ENCODE measurements at regions not wholly inside any gene's neighbourhood (a gene's known extent, or its start where the extent isn't known, plus 50 kb on each side); places are given as distances from the start of the nearest gene placed in this dataset.
"Not testable (repeated sequence)": the region's sequence is repeated elsewhere in the genome, so short reads cannot be mapped to it uniquely, and the experiment has no call there.

- Histone ChIP-seq H2AFZ (ENCODE audit: insufficient read depth, low read depth, low read length, poor library complexity, severe bottlenecking) (no peak overlapping the region), H3K36me3 (replicated peaks in 1 of 2; ENCODE audit: control insufficient read depth in 1 of 2, insufficient read depth in 2 of 2, low read length in 2 of 2) (no peaks in the 10 kb centered on the region), H3K9ac (ENCODE audit: insufficient read depth, low read length, poor library complexity, severe bottlenecking) (no peak overlapping the region), H3K9me3 (replicated peaks in 1 of 2; ENCODE audit: control insufficient read depth in 1 of 2, insufficient read depth in 1 of 2, low read length in 2 of 2) (peaks cover 0 to 15% of the 10 kb centered on the region in 2 donors), H3K4me2 (replicated peaks; ENCODE audit: extremely low read depth, low read length, poor library complexity, severe bottlenecking) (no peak overlapping the region), H3K27me3 (ENCODE audit: control insufficient read depth in 2 of 2, insufficient read depth in 2 of 2, low read length in 2 of 2) (no peaks in the 10 kb centered on the region), H3K79me2 (ENCODE audit: insufficient read depth, low read length) (no peaks in the 10 kb centered on the region), H3K4me3 (replicated peaks in 1 of 3; ENCODE audit: low read depth in 2 of 3, low read length in 3 of 3) (no peak overlapping the region), H3K27ac (ENCODE audit: low read depth in 1 of 2, low read length in 2 of 2) (no peak overlapping the region), H3K4me1 (ENCODE audit: control insufficient read depth in 1 of 2, insufficient read depth in 2 of 2, low read length in 2 of 2) (no peaks in the 10 kb centered on the region), H4K20me1 (ENCODE audit: insufficient read depth, low read length) (no peaks in the 10 kb centered on the region)
- peaks cover 5 to 24% (median 15%) of the 10 kb centered on the region in 7 donors for H3K9me3 Mint-ChIP-seq
- no peaks in the 10 kb centered on the region for H3K36me3 Mint-ChIP-seq
- no peak overlapping the region for H3K4me3 Mint-ChIP-seq
- H3K4me1 Mint-ChIP-seq, result no peaks in the 10 kb centered on the region
- peaks cover 0 to 1% (median 1%) of the 10 kb centered on the region in 3 donors for H3K27me3 Mint-ChIP-seq (ENCODE audit: low read depth in 3 of 3)
- intact Hi-C loops (cut with micrococcal nuclease), result no loop called here
- DNase-seq, result no peak
- no peak overlapping the region for H3K27ac Mint-ChIP-seq
- WGBS (ENCODE audit: insufficient coverage), result no CpG with 5 or more reads among the region's 4 CpGs
- no peak for TF ChIP-seq CTCF (IDR thresholded peaks at IDR 0.05)
Measured at GRCh38 chr13:73647417-73647816, 486.8 kb downstream of the KLF12 start.

GRCh38 chr13:73640476-73641179, 493.6 kb downstream of the KLF12 start:
- peaks cover 5 to 19% (median 10%) of the 10 kb centered on the region in 7 donors for H3K9me3 Mint-ChIP-seq
- H2AFZ ChIP-seq (ENCODE audit: insufficient read depth, low read depth, low read length, poor library complexity, severe bottlenecking); H3K4me1 Mint-ChIP-seq; DNase-seq; H3K27ac Mint-ChIP-seq; H3K4me2 ChIP-seq (replicated peaks; ENCODE audit: extremely low read depth, low read length, poor library complexity, severe bottlenecking); H3K4me3 ChIP-seq (replicated peaks in 1 of 3; ENCODE audit: low read depth in 2 of 3, low read length in 3 of 3); H3K4me1 ChIP-seq (ENCODE audit: control insufficient read depth in 1 of 2, insufficient read depth in 2 of 2, low read length in 2 of 2); H3K36me3 ChIP-seq (replicated peaks in 1 of 2; ENCODE audit: control insufficient read depth in 1 of 2, insufficient read depth in 2 of 2, low read length in 2 of 2); H3K79me2 ChIP-seq (ENCODE audit: insufficient read depth, low read length); H3K9ac ChIP-seq (ENCODE audit: insufficient read depth, low read length, poor library complexity, severe bottlenecking); H3K36me3 Mint-ChIP-seq; H3K27me3 Mint-ChIP-seq (ENCODE audit: low read depth in 3 of 3); H3K27ac ChIP-seq (ENCODE audit: low read depth in 1 of 2, low read length in 2 of 2); H3K9me3 ChIP-seq (replicated peaks in 1 of 2; ENCODE audit: control insufficient read depth in 1 of 2, insufficient read depth in 1 of 2, low read length in 2 of 2); H4K20me1 ChIP-seq (ENCODE audit: insufficient read depth, low read length); intact Hi-C loops (cut with micrococcal nuclease); H3K4me3 Mint-ChIP-seq; H3K27me3 ChIP-seq (ENCODE audit: control insufficient read depth in 2 of 2, insufficient read depth in 2 of 2, low read length in 2 of 2): not testable (repeated sequence)
- WGBS (ENCODE audit: insufficient coverage), result 97% methylated on average over 23 of the region's 30 CpGs

Measured in CD14-positive monocyte (primary cell).